Thyroid gland (tissue), 4 donors: ENCODE measurements at regions not wholly inside any gene's neighbourhood (a gene's known extent, or its start where the extent isn't known, plus 50 kb on each side); places are given as distances from the start of the nearest gene placed in this dataset.

Experiments used
- POLR2A ChIP-seq, 2 donors: fragments of 450-650 bp; IDR thresholded peaks; one replicate each; pipeline ENCODE4 v1.6.1; 2017; ENCODE audit warnings: antibody characterized with exemption in 2 of 2, mild to moderate bottlenecking in 2 of 2, moderate library complexity in 1 of 2
- TF ChIP-seq, protein P1 (sequence below), 6 experiments: fragments of 200-600 bp in 3 of 6; fragments of 450-650 bp in 3 of 6; sonication (generic) in 3 of 6; IDR thresholded peaks; one replicate each; pipeline ENCODE4 v1.5.1; 2016 to 2019; ENCODE audit warnings: antibody characterized with exemption in 6 of 6, mild to moderate bottlenecking in 2 of 6, inconsistent platforms in 1 of 6, moderate library complexity in 1 of 6

DNA sequence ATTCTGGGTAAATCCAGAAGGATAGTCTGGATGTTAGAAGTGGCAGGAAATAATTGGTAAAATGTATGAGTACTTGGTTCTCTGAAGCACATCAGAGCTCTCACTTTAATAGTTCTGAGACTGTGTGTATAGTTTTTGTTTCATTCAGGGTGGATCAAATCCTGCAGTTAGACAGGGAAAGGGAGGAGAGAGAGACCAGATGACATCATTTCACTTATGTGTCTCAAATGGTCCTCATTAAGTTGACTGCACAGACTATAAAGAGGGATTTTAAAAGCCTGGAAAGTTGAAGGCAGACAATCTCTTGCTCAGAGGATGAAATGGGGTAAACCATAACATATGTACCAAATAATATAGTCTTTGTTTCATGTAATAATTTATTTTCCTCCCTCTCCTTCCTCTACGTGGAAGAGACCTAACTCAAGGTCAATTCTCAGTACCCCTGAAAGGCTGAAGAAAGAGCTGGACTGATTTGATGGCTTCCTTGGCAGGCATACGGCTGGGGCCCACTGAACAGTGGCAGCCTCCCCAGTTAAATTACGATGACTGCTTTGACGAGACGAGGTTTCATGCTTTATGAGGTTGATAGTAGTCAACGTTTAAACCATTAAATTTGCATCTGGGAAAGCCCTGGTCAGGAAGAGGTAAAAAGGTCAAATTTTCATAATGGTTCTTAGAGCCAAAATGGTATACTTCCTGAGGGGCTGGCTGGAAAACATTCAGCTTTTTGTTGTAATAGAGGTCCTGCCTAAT is 395.1 kb upstream of the RPS23 start:
- TF ChIP-seq, protein P1, sequence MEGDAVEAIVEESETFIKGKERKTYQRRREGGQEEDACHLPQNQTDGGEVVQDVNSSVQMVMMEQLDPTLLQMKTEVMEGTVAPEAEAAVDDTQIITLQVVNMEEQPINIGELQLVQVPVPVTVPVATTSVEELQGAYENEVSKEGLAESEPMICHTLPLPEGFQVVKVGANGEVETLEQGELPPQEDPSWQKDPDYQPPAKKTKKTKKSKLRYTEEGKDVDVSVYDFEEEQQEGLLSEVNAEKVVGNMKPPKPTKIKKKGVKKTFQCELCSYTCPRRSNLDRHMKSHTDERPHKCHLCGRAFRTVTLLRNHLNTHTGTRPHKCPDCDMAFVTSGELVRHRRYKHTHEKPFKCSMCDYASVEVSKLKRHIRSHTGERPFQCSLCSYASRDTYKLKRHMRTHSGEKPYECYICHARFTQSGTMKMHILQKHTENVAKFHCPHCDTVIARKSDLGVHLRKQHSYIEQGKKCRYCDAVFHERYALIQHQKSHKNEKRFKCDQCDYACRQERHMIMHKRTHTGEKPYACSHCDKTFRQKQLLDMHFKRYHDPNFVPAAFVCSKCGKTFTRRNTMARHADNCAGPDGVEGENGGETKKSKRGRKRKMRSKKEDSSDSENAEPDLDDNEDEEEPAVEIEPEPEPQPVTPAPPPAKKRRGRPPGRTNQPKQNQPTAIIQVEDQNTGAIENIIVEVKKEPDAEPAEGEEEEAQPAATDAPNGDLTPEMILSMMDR (IDR thresholded peaks at IDR 0.05) = no peak
- TF ChIP-seq POLR2A (IDR thresholded peaks at IDR 0.05) = no peak
